ENCODE measurements at regions not wholly inside any gene's neighbourhood (a gene's known extent, or its start where the extent isn't known, plus 50 kb on each side); places are given as distances from the start of the nearest gene placed in this dataset.
A peak's percentile ranks its signal among the peaks of the same experiment; 100 is the strongest.
"Not testable (repeated sequence)": the region's sequence is repeated elsewhere in the genome, so short reads cannot be mapped to it uniquely, and the experiment has no call there.

DNA sequence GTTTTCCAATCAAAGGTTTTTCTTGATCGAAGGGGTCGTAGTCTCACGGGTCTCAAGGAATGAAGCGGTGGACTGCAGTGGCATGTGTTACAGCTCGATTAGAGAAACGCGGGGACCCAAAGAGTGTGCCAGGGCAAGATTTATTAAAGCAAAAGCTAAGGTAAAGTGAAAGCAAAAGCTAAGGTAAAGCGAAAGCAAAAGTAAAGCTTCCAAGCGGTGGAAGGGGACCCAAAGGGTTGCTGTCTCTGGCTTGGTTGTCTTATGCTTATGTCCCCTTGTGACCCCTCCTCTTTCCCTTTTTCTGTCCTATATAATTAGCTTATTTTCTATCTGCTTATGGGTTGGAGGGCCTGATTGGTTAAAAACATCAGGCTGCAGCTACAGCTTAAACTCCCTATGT is 126.4 kb downstream of the TMSB4Y start:
- Histone ChIP-seq H3K4me1 (ENCODE audit: control insufficient read depth in 2 of 2, insufficient read depth in 2 of 2, low read length in 2 of 2) (no peaks in the 10 kb centered on the region), H3K27ac (ENCODE audit: low read depth in 1 of 2, low read length in 1 of 2) (no peak overlapping the region), H3K4me3 (ENCODE audit: low read length in 2 of 2) (no peak overlapping the region), H3K36me3 (ENCODE audit: control insufficient read depth in 2 of 2, insufficient read depth in 2 of 2, low read length in 1 of 2) (no peaks in the 10 kb centered on the region), H3K9me3 (ENCODE audit: control insufficient read depth in 2 of 2, insufficient read depth in 1 of 2, low read length in 1 of 2) (no peaks in the 10 kb centered on the region), H3K27me3 (ENCODE audit: control insufficient read depth in 2 of 2, insufficient read depth in 1 of 2, low read length in 1 of 2) (no peaks in the 10 kb centered on the region)
- 97% methylated on average over 9 of the region's 9 CpGs for whole genome bisulfite sequencing
- no peak for DNase-seq (ENCODE audit: low read depth in 6 of 9, low spot score in 9 of 9)

DNA sequence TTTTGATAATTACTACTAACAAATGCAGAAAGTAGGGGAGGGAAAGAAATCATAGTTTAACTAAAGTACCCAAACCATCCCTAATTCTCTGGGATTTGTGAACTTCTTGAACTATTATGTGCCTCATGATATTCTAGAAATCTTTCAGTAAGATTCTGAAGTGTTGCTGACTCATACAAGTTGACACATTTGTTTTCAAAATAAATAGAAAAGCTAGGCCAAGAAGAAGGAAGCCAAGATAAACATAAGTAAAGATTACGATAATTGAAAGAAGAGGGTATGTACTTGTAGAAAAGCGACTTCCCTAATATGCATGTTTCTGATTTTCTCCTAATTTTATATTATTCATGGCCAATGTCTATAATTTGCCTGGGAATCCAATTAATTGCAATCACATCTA is 140.7 kb downstream of the TMSB4Y start:
- Histone ChIP-seq H3K27me3 (ENCODE audit: control insufficient read depth in 2 of 2, insufficient read depth in 1 of 2, low read length in 1 of 2) (no peaks in the 10 kb centered on the region), H3K4me3 (ENCODE audit: low read length in 2 of 2) (no peak overlapping the region), H3K27ac (ENCODE audit: low read depth in 1 of 2, low read length in 1 of 2) (no peak overlapping the region), H3K4me1 (ENCODE audit: control insufficient read depth in 2 of 2, insufficient read depth in 2 of 2, low read length in 2 of 2) (no peaks in the 10 kb centered on the region), H3K36me3 (ENCODE audit: control insufficient read depth in 2 of 2, insufficient read depth in 2 of 2, low read length in 1 of 2) (no peaks in the 10 kb centered on the region), H3K9me3 (ENCODE audit: control insufficient read depth in 2 of 2, insufficient read depth in 1 of 2, low read length in 1 of 2) (no peaks in the 10 kb centered on the region)
- DNase-seq (ENCODE audit: low read depth in 6 of 9, low spot score in 9 of 9) = no peak
- WGBS = 92% methylated on average over 2 of the region's 2 CpGs

DNA sequence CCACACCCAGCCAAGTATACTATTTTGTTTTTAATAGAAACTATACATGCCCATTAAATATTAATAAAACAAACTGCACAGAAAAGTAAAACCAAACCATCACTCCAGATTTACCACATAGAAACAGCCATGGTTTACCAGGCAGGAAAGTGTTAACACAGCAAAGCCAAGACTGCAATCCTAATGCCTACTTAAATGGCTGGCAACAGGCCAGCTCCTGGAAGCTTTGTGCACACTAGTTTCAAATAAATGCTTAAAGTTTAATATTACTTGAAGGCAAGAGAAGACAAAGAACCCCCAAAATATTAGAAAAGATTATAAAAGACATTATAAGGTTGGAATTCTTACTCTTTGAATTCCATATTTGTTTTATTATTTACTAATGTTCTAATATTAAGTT is 141.0 kb downstream of the VCY start:
- Histone ChIP-seq H3K4me3 (ENCODE audit: low read length in 2 of 2) (no peak overlapping the region), H3K36me3 (ENCODE audit: control insufficient read depth in 2 of 2, insufficient read depth in 2 of 2, low read length in 1 of 2) (no peaks in the 10 kb centered on the region), H3K4me1 (ENCODE audit: control insufficient read depth in 2 of 2, insufficient read depth in 2 of 2, low read length in 2 of 2) (no peaks in the 10 kb centered on the region), H3K27ac (ENCODE audit: low read depth in 1 of 2, low read length in 1 of 2) (no peak overlapping the region), H3K27me3 (ENCODE audit: control insufficient read depth in 2 of 2, insufficient read depth in 1 of 2, low read length in 1 of 2) (no peaks in the 10 kb centered on the region), H3K9me3 (ENCODE audit: control insufficient read depth in 2 of 2, insufficient read depth in 1 of 2, low read length in 1 of 2) (no peaks in the 10 kb centered on the region)
- no peak for DNase-seq (ENCODE audit: low read depth in 6 of 9, low spot score in 9 of 9)

- no peak overlapping the region for H3K27ac ChIP-seq (ENCODE audit: low read depth in 1 of 2, low read length in 1 of 2)
- H3K4me1 ChIP-seq (ENCODE audit: control insufficient read depth in 2 of 2, insufficient read depth in 2 of 2, low read length in 2 of 2) = no peaks in the 10 kb centered on the region
- peak in 2 of 9 donors; percentile 24 to 38 for DNase-seq (ENCODE audit: low read depth in 6 of 9, low spot score in 9 of 9)
- no peaks in the 10 kb centered on the region for H3K36me3 ChIP-seq (ENCODE audit: control insufficient read depth in 2 of 2, insufficient read depth in 2 of 2, low read length in 1 of 2)
- no peak overlapping the region for H3K4me3 ChIP-seq (ENCODE audit: low read length in 2 of 2)
- 55% methylated on average over 3 of the region's 3 CpGs for WGBS
- no peaks in the 10 kb centered on the region for H3K9me3 ChIP-seq (ENCODE audit: control insufficient read depth in 2 of 2, insufficient read depth in 1 of 2, low read length in 1 of 2)
- H3K27me3 ChIP-seq (ENCODE audit: control insufficient read depth in 2 of 2, insufficient read depth in 1 of 2, low read length in 1 of 2) = no peaks in the 10 kb centered on the region
Observed at GRCh38 chrY:13869611-13870010, 116.7 kb downstream of the VCY start.

GRCh38 chrY:13871426-13871825 is 114.8 kb downstream of the VCY start:
- peak in 1 of 9 donors; percentile 3 for DNase-seq (ENCODE audit: low read depth in 6 of 9, low spot score in 9 of 9)
- H3K4me1 ChIP-seq (ENCODE audit: control insufficient read depth in 2 of 2, insufficient read depth in 2 of 2, low read length in 2 of 2) = no peaks in the 10 kb centered on the region
- WGBS = 82% methylated on average over 5 of the region's 5 CpGs
- no peaks in the 10 kb centered on the region for H3K27me3 ChIP-seq (ENCODE audit: control insufficient read depth in 2 of 2, insufficient read depth in 1 of 2, low read length in 1 of 2)
- no peak overlapping the region for H3K4me3 ChIP-seq (ENCODE audit: low read length in 2 of 2)
- H3K9me3 ChIP-seq (ENCODE audit: control insufficient read depth in 2 of 2, insufficient read depth in 1 of 2, low read length in 1 of 2) = no peaks in the 10 kb centered on the region
- no peaks in the 10 kb centered on the region for H3K36me3 ChIP-seq (ENCODE audit: control insufficient read depth in 2 of 2, insufficient read depth in 2 of 2, low read length in 1 of 2)
- no peak overlapping the region for H3K27ac ChIP-seq (ENCODE audit: low read depth in 1 of 2, low read length in 1 of 2)

GRCh38 chrY:13872696-13873095 is 113.6 kb downstream of the VCY start:
- H3K27ac ChIP-seq (ENCODE audit: low read depth in 1 of 2, low read length in 1 of 2) = no peak overlapping the region
- H3K27me3 ChIP-seq (ENCODE audit: control insufficient read depth in 2 of 2, insufficient read depth in 1 of 2, low read length in 1 of 2) = no peaks in the 10 kb centered on the region
- H3K9me3 ChIP-seq (ENCODE audit: control insufficient read depth in 2 of 2, insufficient read depth in 1 of 2, low read length in 1 of 2) = no peaks in the 10 kb centered on the region
- WGBS = 48% methylated on average over 2 of the region's 2 CpGs
- DNase-seq (ENCODE audit: low read depth in 6 of 9, low spot score in 9 of 9) = no peak
- H3K4me3 ChIP-seq (ENCODE audit: low read length in 2 of 2) = no peak overlapping the region
- H3K4me1 ChIP-seq (ENCODE audit: control insufficient read depth in 2 of 2, insufficient read depth in 2 of 2, low read length in 2 of 2) = no peaks in the 10 kb centered on the region
- H3K36me3 ChIP-seq (ENCODE audit: control insufficient read depth in 2 of 2, insufficient read depth in 2 of 2, low read length in 1 of 2) = no peaks in the 10 kb centered on the region

GRCh38 chrY:13878506-13878905 is 107.8 kb downstream of the VCY start:
- H3K27me3 ChIP-seq (ENCODE audit: control insufficient read depth in 2 of 2, insufficient read depth in 1 of 2, low read length in 1 of 2) = no peaks in the 10 kb centered on the region
- H3K27ac ChIP-seq (ENCODE audit: low read depth in 1 of 2, low read length in 1 of 2) = no peak overlapping the region
- no peak for DNase-seq (ENCODE audit: low read depth in 6 of 9, low spot score in 9 of 9)
- no peaks in the 10 kb centered on the region for H3K4me1 ChIP-seq (ENCODE audit: control insufficient read depth in 2 of 2, insufficient read depth in 2 of 2, low read length in 2 of 2)
- no peaks in the 10 kb centered on the region for H3K9me3 ChIP-seq (ENCODE audit: control insufficient read depth in 2 of 2, insufficient read depth in 1 of 2, low read length in 1 of 2)
- 99% methylated on average over 2 of the region's 2 CpGs for WGBS
- H3K4me3 ChIP-seq (ENCODE audit: low read length in 2 of 2) = no peak overlapping the region
- no peaks in the 10 kb centered on the region for H3K36me3 ChIP-seq (ENCODE audit: control insufficient read depth in 2 of 2, insufficient read depth in 2 of 2, low read length in 1 of 2)

DNA sequence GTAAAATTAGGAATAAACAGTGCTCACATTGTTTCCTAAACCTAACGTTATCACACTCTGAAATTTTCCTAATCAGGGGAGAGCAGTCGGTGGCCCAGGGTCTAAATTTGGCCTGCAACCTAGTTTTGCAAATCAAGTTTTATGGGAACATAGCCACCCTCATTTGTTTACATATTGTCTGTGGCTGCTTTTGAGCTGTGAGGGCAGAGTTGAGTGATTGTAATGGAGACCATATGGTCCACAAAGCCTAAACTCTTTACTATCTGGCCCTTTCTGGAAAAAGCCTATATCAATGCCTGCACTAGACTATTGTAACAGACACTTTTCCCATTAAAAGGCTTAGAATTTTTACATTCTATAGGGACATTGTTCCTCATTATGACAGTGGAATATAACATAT is 105.2 kb downstream of the VCY start:
- WGBS = 99% methylated on average over 2 of the region's 2 CpGs
- no peaks in the 10 kb centered on the region for H3K27me3 ChIP-seq (ENCODE audit: control insufficient read depth in 2 of 2, insufficient read depth in 1 of 2, low read length in 1 of 2)
- no peak overlapping the region for H3K27ac ChIP-seq (ENCODE audit: low read depth in 1 of 2, low read length in 1 of 2)
- no peaks in the 10 kb centered on the region for H3K9me3 ChIP-seq (ENCODE audit: control insufficient read depth in 2 of 2, insufficient read depth in 1 of 2, low read length in 1 of 2)
- no peaks in the 10 kb centered on the region for H3K36me3 ChIP-seq (ENCODE audit: control insufficient read depth in 2 of 2, insufficient read depth in 2 of 2, low read length in 1 of 2)
- no peak for DNase-seq (ENCODE audit: low read depth in 6 of 9, low spot score in 9 of 9)
- no peaks in the 10 kb centered on the region for H3K4me1 ChIP-seq (ENCODE audit: control insufficient read depth in 2 of 2, insufficient read depth in 2 of 2, low read length in 2 of 2)
- H3K4me3 ChIP-seq (ENCODE audit: low read length in 2 of 2) = no peak overlapping the region

- H3K27me3 ChIP-seq (ENCODE audit: control insufficient read depth in 2 of 2, insufficient read depth in 1 of 2, low read length in 1 of 2) = no peaks in the 10 kb centered on the region
- no peaks in the 10 kb centered on the region for H3K4me1 ChIP-seq (ENCODE audit: control insufficient read depth in 2 of 2, insufficient read depth in 2 of 2, low read length in 2 of 2)
- no peaks in the 10 kb centered on the region for H3K9me3 ChIP-seq (ENCODE audit: control insufficient read depth in 2 of 2, insufficient read depth in 1 of 2, low read length in 1 of 2)
- no peak overlapping the region for H3K27ac ChIP-seq (ENCODE audit: low read depth in 1 of 2, low read length in 1 of 2)
- H3K4me3 ChIP-seq (ENCODE audit: low read length in 2 of 2) = no peak overlapping the region
- WGBS = 95% methylated on average over 5 of the region's 5 CpGs
- no peak for DNase-seq (ENCODE audit: low read depth in 6 of 9, low spot score in 9 of 9)
- no peaks in the 10 kb centered on the region for H3K36me3 ChIP-seq (ENCODE audit: control insufficient read depth in 2 of 2, insufficient read depth in 2 of 2, low read length in 1 of 2)
Observed at GRCh38 chrY:13882829-13883228, 103.4 kb downstream of the VCY start.

DNA sequence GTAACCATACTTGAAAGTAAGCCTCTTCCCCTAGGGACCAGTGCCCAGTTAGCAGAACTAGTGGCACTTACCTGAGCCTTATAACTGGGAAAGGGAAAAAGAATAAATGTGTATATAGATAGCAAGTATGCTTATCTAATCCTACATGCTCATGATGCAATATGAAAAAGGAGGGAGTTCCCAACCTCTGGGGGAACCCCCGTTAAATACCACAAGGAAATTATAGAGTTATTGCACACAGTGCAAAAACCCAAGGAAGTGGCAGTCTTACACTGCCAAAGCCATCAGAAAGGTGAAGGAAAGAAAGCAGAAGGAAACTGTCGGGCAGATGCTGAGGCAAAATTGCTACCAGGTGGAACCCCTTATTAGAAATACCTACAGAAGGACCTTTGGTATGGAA is 92.2 kb downstream of the VCY start:
- not testable (repeated sequence) for H3K9me3 ChIP-seq (ENCODE audit: control insufficient read depth in 2 of 2, insufficient read depth in 1 of 2, low read length in 1 of 2); H3K27me3 ChIP-seq (ENCODE audit: control insufficient read depth in 2 of 2, insufficient read depth in 1 of 2, low read length in 1 of 2); H3K4me1 ChIP-seq (ENCODE audit: control insufficient read depth in 2 of 2, insufficient read depth in 2 of 2, low read length in 2 of 2); H3K27ac ChIP-seq (ENCODE audit: low read depth in 1 of 2, low read length in 1 of 2); H3K4me3 ChIP-seq (ENCODE audit: low read length in 2 of 2); DNase-seq (ENCODE audit: low read depth in 6 of 9, low spot score in 9 of 9); H3K36me3 ChIP-seq (ENCODE audit: control insufficient read depth in 2 of 2, insufficient read depth in 2 of 2, low read length in 1 of 2)
- WGBS = 60% methylated on average over 2 of the region's 2 CpGs

Data from thymus (tissue), 11 donors.